ENCODE measurements at regions not wholly inside any gene's neighbourhood (a gene's known extent, or its start where the extent isn't known, plus 50 kb on each side); places are given as distances from the start of the nearest gene placed in this dataset.

- TF ChIP-seq POLR2A (IDR thresholded peaks at IDR 0.05) (no peak), CTCF (IDR thresholded peaks at IDR 0.05) (no peak)
These were observed 280.4 kb downstream of the ZNF608 start for GRCh38 chr5:124466011-124466410.
